Stimulated activated CD4-positive, alpha-beta T cell treated with anti-CD3 and anti-CD28 coated beads, Interleukin-2, amount 100 ng/mL, for 24 hours (primary cell): ENCODE measurements at regions not wholly inside any gene's neighbourhood (a gene's known extent, or its start where the extent isn't known, plus 50 kb on each side); places are given as distances from the start of the nearest gene placed in this dataset.

Source experiments
- DNase-seq, 2 donors: peaks; one replicate each; pipeline ENCODE4 v3.0.0-alpha.2; 2020

DNA sequence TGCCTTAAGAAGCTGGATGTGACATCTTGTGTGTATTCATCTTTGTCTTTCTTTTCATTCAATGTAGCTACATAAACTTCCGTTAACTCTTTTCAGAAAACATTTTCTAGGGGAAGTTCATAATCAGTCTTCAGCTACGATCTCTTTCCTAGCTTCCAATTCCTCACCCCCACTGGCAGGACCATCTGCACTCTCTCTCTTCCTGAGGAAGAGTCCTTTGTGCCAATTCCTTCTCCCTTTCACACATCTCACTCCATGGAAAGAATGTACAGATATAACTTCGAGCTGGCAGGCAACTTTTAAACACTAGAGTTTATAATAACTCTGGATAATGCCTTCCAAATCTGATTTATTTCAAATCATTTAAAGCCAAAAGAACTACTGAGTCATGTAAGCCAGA lies 495.7 kb downstream of the GALC start:
- no peak for DNase-seq

- no peak for DNase-seq
Observed at GRCh38 chr14:87494010-87494409, 499.0 kb downstream of the GALC start.

DNA sequence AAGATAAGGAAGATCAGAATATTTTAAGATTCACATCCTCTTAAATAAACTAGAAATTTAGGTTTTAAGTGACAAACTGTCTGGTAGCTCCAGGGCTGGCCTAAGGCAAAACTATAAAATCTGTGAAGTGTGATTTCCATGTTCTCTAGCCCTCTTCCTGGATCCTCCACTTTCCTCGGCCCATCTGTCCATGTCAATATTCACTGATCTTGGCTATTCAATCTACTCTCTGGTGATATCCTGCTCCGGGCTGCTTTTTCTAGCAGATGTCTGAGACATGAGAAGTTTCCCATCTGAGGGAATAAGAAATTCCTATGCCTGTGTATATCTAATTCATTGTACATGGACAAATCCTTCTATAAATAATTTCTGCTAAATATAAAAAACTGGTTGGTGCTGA lies 500.4 kb downstream of the GALC start:
- no peak for DNase-seq

GRCh38 chr14:87491816-87492215 lies 501.2 kb downstream of the GALC start:
- DNase-seq: no peak

DNA sequence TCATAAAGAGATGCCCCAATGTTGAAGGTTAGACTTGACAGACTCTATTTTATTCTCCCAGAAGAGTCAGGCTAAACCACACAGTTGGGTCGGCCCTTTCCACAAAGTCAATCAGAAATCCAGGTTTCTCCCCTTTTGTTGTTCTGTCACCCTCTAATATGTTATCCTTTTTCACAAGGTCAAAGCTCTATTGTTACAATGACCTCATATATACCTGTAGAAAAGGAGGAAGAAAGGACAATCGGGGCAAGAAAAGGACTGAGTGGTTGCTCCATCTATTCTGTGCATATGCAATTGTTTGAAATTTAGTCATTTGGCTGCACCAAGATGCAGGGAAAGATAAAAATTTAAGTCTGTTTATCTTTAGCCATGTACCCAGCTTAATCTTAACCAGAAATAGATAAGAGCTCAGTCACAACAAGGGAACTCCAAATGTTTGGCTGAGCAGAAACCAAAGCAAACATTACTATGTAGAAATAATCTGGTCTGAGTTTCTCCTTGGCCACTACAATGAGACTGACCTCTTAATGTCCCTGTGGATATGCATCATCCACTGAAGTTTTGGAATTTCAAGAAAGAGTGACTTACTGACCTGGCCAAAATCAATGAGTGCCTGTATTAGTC lies 503.7 kb downstream of the GALC start:
- DNase-seq: no peak

GRCh38 chr14:87483271-87484260 lies 509.4 kb downstream of the GALC start:
- no peak for DNase-seq

DNA sequence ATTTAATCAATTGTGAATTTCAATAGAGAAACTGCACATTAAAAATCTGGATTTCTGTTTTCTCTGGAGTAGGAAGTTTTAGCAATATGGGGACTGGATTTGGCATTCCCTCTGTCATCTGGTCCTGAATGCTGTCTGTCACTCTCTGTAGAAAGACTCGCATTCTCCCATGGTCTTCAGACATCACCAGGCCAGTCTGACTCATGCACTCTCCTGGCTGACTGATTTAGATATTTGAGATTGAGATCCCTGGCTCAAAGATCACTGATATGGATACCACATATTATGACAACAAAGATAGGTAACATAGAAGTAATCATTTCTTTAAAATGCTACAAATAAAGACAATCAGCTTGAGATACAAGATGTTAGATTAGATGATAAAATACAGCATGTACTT lies 524.5 kb downstream of the GALC start:
- DNase-seq: no peak

DNA sequence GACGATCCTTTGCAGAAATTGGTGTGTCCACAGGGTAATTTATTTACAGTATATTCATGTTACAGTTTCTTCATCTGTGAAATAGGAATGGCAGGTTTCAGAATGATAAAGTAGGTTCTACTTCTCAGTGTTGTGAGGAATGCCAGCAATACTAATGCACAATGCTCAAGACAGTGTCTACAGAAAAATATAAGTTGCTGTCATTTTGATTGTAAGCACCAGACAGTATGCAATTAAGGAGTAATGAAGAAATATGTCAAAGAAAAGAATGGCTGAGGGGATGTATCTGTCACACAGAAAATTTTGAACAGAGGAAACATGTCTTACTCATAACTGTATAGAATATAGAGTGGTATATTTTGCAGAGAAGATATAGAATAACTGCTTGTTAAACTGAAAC lies 525.4 kb downstream of the GALC start:
- no peak for DNase-seq

DNA sequence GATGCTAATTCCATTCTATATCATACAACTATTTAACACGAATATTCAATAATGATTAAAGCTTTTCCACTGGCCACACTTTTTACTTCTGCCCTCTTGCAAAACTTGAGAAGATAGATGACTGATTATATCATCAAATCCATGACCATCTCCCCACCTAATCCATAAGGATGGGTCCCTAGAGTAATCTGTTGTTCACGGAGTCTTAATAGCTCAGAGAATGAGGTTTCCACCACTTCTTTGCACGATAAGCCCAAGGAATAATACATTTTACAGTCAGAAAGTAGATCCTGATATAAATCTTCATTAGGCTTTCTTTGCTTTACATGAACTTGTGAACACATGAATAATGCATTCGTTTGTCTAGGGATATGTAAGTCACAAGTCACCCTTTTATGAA lies 527.2 kb downstream of the GALC start:
- no peak for DNase-seq

DNA sequence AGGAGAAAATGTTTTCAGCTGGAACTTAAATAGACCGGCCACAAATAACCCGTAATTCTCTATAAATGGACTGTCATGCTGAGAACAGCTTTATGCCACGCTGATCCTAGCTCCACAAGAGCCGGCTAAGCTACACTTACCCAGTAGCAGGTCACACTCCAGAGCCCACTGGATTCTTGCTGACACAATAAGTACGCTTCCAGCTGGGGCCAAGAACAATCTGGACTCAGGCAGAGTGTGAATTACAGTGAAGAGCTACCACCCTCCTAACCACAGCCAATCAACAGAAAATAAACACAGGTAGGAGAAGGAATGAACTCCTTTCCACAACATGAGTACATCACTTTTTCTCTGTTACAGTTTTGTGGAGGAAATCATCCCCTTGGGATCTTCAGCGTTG lies 531.3 kb downstream of the GALC start:
- DNase-seq: no peak

- no peak for DNase-seq
Observed at GRCh38 chr14:87457720-87458119, 535.3 kb downstream of the GALC start.

DNA sequence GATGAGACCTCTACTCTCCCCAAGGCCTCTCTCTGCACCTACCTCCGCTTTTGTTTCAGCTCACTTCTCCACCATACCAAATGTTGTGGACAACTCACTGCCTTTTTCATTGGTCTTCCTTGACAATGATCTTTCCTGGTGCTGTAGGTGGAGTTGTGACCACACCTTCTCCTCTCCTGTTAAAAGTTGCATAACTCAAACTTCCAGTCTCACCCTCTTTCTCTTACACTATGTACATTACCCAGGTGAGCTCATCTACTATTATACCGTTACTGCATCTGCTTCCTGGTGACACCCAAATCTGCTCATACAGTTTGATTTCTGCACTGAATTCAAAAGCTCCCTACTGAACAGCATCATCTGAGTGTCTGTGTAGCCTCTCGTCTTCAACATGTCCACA lies 542.8 kb downstream of the GALC start:
- no peak for DNase-seq

DNA sequence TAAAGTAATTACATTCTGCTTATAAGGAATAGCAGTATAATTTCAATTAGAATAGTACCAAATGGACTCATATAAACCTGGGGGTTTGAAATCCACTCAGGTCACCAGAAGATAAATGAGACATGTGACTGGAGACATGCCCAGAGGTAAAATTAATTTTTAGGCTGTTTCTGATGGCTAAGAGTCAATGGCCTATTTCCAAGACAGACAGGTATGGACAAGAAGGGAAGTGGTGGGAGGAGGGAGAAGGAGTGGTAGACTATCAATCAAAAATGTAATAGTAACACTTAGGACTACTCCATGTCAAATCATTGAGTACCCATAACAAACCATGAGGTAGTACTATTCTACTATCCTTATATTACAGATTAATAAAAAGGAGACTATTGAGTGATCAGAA lies 544.0 kb downstream of the GALC start:
- DNase-seq: no peak

DNA sequence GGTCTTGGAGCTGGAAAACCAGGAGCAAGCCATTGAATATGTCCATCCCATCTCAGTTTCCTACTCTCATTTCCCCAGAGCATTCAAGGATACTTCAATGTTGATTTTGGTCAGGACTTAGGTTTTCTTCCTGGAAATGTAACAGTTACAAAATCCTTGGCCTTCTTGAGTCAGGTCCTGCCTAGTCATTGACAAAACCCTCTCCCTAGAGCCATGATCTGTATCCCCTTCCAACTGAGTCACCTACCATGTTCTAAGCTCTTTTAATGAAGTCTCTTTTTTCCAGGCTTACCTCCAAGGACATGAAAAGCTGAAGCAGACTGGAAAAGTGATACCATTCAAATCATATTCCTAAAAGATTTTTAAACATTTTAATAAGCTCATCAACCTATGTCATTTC lies 549.2 kb downstream of the GALC start:
- DNase-seq: no peak

- no peak for DNase-seq
Observed at GRCh38 chr14:87443039-87443438, 549.9 kb downstream of the GALC start.

- DNase-seq: no peak
Observed at GRCh38 chr14:87437158-87437557, 555.8 kb downstream of the GALC start.

DNA sequence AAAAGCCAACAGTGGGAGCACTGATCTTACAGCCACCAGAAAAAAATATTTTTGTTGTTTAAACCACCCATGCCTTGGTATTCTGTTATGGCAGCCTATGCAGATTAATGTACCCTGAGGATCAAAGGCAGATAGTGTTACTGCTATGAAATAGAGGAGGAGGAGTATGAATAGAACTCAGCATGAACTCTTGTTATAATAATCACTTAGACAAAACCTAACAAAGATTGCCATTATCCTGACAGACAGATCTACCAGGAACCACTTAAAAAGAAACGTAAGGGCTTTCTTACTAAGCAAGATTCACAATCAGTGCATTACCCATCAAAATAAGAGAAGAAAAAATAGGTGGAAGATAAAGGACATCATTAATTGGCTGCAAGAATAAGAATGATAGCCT lies 558.3 kb downstream of the GALC start:
- DNase-seq: no peak

- DNase-seq: no peak
Observed at GRCh38 chr14:87434011-87434410, 559.0 kb downstream of the GALC start.

GRCh38 chr14:87432698-87433097 lies 560.3 kb downstream of the GALC start:
- DNase-seq: no peak

DNA sequence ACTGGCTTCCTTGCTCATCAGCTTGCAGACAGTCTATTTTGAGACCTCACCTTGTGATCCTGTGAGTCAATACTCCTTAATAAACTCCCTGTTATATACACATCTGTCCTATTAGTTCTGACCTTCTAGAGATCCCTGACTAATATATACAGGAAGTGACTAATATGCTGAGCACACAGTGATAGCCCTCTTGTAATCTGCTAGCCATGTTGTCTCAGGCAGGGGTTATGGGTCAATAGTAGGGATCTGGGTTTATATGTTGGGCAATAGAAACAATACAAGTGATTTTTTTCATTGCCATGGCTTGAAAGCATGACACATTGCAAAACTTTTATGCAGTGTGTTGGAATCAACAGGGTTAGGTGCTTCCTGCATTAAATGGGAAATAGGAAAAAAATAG lies 562.2 kb downstream of the GALC start:
- DNase-seq: no peak

DNA sequence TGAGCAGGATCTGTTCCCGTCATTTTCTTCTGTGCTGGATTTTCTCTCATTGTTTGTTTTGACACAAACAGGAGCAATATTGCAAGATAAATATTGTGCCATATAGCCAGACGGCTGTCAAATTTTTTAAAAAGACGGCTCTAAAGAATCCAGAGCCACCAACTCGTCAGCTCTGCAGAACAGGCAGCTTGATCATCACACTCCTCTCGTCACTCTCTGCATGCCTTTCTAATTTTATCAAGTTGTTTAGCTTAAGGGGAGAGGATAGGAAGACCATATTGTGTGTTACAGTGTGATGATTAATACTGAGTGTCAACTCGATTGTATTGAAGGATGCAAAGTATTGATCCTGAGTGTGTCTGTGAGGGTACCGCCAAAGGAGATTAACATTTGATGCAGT lies 562.8 kb downstream of the GALC start:
- DNase-seq: no peak

DNA sequence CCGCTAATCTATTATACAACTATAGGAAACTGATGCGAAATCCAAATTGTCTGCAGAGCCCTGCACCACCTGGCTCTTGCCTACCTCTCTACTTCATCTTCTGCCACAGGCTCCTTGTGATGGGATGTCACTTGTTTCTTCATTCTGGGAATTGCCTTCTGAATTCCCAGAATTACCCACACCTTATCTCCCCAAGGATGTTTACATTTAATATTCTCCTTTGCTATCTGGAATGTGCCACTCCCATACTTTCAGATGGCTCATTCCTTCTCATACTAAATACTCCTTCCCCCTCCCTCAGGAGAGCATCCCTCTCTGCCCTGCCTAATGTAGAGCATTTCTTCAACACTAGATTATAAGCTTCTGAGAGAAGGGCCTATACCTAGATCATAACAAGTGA lies 573.1 kb downstream of the GALC start:
- no peak for DNase-seq

DNA sequence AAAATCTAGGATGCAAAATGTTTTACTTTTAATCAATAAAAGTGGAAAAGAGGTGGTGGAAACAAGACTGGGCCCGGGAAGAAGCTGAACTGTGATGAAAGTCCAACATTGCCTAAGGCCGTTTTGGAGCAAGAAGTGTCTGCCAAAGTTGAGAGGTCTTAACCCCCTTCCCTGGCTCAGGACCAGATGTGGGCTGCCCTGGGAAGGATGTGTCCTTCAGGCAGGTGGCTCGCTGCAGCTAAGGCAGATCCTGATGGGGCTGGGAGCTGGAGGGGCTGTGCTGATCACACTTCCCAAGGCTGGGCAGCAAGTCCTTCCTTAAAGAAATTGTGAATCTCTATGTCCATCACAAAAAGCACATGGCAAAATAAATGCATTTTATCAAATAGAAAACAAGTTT lies 581.6 kb downstream of the GALC start:
- DNase-seq: no peak

DNA sequence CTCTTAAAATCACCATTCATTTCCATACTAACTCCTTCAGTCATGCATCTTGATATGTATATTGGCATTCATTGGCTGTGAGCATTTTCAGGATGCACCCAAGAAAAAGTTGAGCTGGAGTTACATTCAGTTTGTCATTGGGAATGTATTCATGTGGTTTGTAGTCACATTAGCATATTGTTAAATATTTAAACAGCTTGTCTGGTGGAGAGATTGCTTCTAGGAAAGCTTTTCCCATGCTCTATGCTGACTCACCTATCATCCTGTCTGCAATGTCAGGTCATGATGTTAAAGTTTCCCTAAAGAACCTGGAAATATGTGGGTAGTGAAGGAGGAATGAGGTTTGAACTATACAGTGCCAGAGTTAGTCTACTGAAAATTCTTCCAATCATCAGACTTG lies 583.6 kb downstream of the GALC start:
- DNase-seq: no peak

DNA sequence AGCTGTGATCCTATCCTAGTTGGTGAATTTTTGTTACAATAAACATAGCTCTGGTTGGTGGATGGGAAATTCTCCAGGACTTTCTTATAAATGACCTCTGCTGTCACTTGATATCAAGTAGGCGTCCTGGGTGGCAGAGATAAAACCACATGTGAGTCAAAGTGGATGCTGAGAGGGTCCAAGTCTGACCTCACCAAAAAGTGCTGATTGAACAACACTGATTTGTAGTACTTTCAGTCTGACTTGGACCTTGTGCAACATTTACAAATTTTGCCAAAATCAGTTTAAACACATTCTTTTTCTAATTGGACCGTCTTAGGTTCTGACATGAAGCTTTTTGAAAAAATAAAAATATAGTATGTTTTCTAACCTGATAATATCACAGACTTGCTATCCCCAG lies 585.6 kb downstream of the GALC start:
- DNase-seq: no peak
